Smooth muscle cell (in vitro differentiated cells): ENCODE measurements at regions not wholly inside any gene's neighbourhood (a gene's known extent, or its start where the extent isn't known, plus 50 kb on each side); places are given as distances from the start of the nearest gene placed in this dataset.

ENCODE experiments used
- DNase-seq: peaks from one replicate; lab custom pipeline; 2025; ENCODE audit not compliant: unreplicated experiment; lab: John Stamatoyannopoulos, UW
- H2AFZ ChIP-seq: fragments of 200-600 bp; sonication (generic); 2 replicates; pipeline ENCODE4 v1.6.0; 2016; ENCODE audit warnings: antibody characterized with exemption, low read depth, mild to moderate bottlenecking
- H3F3A ChIP-seq: fragments of 200-600 bp; sonication (generic); 2 replicates; pipeline ENCODE4 v1.6.0; 2017; ENCODE audit warnings: antibody characterized with exemption, low read depth
- H3K27ac ChIP-seq: fragments of 200-600 bp; sonication (generic); 2 replicates; pipeline ENCODE4 v1.5.1; 2016; ENCODE audit warnings: low read depth, mild to moderate bottlenecking
- H3K27me3 ChIP-seq: fragments of 200-600 bp; sonication (generic); 2 replicates; pipeline ENCODE4 v1.6.1; 2016; ENCODE audit warnings: low read depth, mild to moderate bottlenecking
- H3K36me3 ChIP-seq: fragments of 200-600 bp; sonication (generic); 2 replicates; pipeline ENCODE4 v1.5.1; 2016; ENCODE audit warnings: low read depth
- H3K4me1 ChIP-seq: fragments of 200-600 bp; sonication (generic); 2 replicates; pipeline ENCODE4 v1.5.1; 2016; ENCODE audit warnings: low read depth
- H3K4me2 ChIP-seq: fragments of 200-600 bp; sonication (generic); 2 replicates; pipeline ENCODE4 v1.6.0; 2016; ENCODE audit warnings: mild to moderate bottlenecking
- H3K4me3 ChIP-seq: fragments of 200-600 bp; sonication (generic); 2 replicates; pipeline ENCODE4 v1.5.1; 2016; ENCODE audit warnings: mild to moderate bottlenecking
- H3K79me2 ChIP-seq: fragments of 200-600 bp; sonication (generic); 2 replicates; pipeline ENCODE4 v1.6.0; 2016; ENCODE audit warnings: low read depth, mild to moderate bottlenecking
- H3K9ac ChIP-seq: fragments of 200-600 bp; sonication (generic); 2 replicates; pipeline ENCODE4 v1.6.0; 2016; ENCODE audit warnings: low read depth
- H3K9me3 ChIP-seq: fragments of 200-600 bp; sonication (generic); replicated peaks from 2 replicates; pipeline ENCODE4 v1.5.1; 2016; ENCODE audit warnings: low read depth
- H4K20me1 ChIP-seq: fragments of 200-600 bp; sonication (generic); 2 replicates; pipeline ENCODE4 v1.6.0; 2016; ENCODE audit warnings: low read depth
- WGBS: methylation state at CpG from one replicate; pipeline ENCODE4 v1.1.7; 2016; ENCODE audit warnings: low lambda C conversion rate; 5-methylcytosine and 5-hydroxymethylcytosine counted together
- TF ChIP-seq, protein P1 (sequence below): fragments of 200-600 bp; sonication (generic); IDR thresholded peaks from 2 replicates; pipeline ENCODE4 v1.5.1; 2017; ENCODE audit warnings: borderline replicate concordance, mild to moderate bottlenecking, antibody characterized with exemption; ENCODE audit not compliant: insufficient read depth, poor library complexity, severe bottlenecking

DNA sequence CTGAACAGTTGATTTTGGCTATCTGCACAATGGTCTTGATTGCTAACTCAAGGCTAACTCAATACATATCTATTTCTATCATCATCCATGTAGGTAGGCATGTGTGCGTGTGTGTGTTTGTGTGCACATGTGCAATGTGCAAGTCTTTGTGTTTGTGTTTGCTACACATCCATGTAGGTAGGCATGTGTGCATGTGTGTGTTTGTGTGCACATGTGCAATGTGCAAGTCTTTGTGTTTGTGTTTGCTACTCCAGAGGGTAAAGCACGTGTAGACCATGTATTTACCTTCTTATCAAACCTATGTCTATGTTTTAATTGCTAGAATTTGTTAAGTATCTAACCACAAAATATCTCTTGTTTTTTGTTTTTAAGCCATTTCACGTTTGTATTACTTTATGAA lies 962.6 kb downstream of the LRFN5 start:
- Histone ChIP-seq H2AFZ (no peak overlapping the region), H3K9me3 (no peaks in the 10 kb centered on the region), H3K4me3 (no peak overlapping the region), H3K27me3 (no peaks in the 10 kb centered on the region), H3K4me2 (no peak overlapping the region), H3K79me2 (no peaks in the 10 kb centered on the region), H4K20me1 (no peaks in the 10 kb centered on the region), H3K4me1 (no peaks in the 10 kb centered on the region), H3K27ac (no peak overlapping the region), H3K9ac (no peak overlapping the region), H3F3A (no peaks in the 10 kb centered on the region), H3K36me3 (no peaks in the 10 kb centered on the region)
- TF ChIP-seq, protein P1, sequence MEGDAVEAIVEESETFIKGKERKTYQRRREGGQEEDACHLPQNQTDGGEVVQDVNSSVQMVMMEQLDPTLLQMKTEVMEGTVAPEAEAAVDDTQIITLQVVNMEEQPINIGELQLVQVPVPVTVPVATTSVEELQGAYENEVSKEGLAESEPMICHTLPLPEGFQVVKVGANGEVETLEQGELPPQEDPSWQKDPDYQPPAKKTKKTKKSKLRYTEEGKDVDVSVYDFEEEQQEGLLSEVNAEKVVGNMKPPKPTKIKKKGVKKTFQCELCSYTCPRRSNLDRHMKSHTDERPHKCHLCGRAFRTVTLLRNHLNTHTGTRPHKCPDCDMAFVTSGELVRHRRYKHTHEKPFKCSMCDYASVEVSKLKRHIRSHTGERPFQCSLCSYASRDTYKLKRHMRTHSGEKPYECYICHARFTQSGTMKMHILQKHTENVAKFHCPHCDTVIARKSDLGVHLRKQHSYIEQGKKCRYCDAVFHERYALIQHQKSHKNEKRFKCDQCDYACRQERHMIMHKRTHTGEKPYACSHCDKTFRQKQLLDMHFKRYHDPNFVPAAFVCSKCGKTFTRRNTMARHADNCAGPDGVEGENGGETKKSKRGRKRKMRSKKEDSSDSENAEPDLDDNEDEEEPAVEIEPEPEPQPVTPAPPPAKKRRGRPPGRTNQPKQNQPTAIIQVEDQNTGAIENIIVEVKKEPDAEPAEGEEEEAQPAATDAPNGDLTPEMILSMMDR: no peak
- WGBS: 81% methylated on average over 3 of the region's 3 CpGs
- no peak for DNase-seq

DNA sequence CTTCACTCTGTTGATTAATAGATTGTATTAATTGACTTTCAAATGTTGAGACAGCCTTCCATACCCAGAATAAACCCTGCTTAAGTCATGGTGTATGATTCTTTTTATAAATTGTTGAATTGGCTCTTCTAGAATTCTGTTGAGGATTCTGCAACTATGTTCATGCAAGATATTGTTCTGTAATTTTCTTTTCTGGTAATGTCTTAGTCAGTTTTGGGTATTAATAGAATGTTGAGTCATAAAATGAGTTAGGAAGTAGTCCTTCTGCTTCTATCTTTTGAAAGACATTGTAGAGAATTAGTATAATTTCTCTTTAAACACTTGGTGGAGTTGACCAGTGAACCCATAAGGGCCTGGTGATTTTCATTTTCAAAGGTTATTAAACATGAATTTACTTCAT lies 958.9 kb downstream of the LRFN5 start:
- H3K4me1 ChIP-seq: no peaks in the 10 kb centered on the region
- no peaks in the 10 kb centered on the region for H4K20me1 ChIP-seq
- H3K9me3 ChIP-seq: no peaks in the 10 kb centered on the region
- H3K79me2 ChIP-seq: no peaks in the 10 kb centered on the region
- H3K9ac ChIP-seq: no peak overlapping the region
- H3K27ac ChIP-seq: no peak overlapping the region
- no peak for DNase-seq
- H3K4me2 ChIP-seq: no peak overlapping the region
- H2AFZ ChIP-seq: no peak overlapping the region
- no peak overlapping the region for H3K4me3 ChIP-seq
- TF ChIP-seq, protein P1: no peak
- H3F3A ChIP-seq: no peaks in the 10 kb centered on the region
- H3K27me3 ChIP-seq: no peaks in the 10 kb centered on the region
- H3K36me3 ChIP-seq: no peaks in the 10 kb centered on the region

DNA sequence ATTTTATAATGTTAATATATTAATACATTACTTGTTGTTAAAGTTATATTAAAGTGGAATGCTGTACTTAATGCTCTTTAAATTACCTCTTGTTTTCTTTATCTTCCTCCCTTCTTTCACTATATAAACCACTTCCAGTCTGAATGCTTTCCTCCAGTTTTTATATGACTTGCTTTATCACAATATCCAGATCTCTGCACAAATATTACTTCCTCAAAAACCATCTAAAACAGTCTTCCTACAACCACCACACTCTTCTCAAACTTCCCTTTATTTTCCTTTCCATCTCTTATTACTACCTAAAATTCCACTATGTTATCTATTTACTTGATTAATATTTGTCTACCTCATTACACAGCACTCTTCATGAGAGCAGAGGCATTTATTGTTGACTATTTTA lies 956.6 kb downstream of the LRFN5 start:
- H3K9ac ChIP-seq: no peak overlapping the region
- no peaks in the 10 kb centered on the region for H3K4me1 ChIP-seq
- no peaks in the 10 kb centered on the region for H3F3A ChIP-seq
- no peak overlapping the region for H3K4me2 ChIP-seq
- no peaks in the 10 kb centered on the region for H3K36me3 ChIP-seq
- no peak overlapping the region for H3K4me3 ChIP-seq
- no peaks in the 10 kb centered on the region for H4K20me1 ChIP-seq
- H3K27me3 ChIP-seq: no peaks in the 10 kb centered on the region
- no peaks in the 10 kb centered on the region for H3K79me2 ChIP-seq
- no peak overlapping the region for H2AFZ ChIP-seq
- TF ChIP-seq, protein P1: no peak
- H3K9me3 ChIP-seq: no peaks in the 10 kb centered on the region
- no peak for DNase-seq
- no peak overlapping the region for H3K27ac ChIP-seq

DNA sequence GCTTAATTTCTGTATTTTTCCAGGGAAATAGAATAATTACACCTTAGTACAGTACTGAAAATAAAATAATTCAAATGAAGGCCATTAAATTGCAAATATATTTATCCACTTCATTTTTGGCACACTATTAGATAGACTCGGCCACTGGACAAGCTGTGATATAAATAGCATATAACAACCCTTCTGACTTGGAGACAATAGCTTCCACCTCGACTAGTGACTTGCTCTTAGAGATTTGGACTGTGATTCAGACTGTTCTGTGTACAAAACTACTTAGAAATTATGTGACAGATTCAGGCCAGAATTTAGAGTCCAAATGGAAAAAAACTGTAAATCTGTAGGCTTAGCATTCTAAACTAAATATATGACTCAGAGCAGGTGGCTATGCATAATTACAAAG lies 949.9 kb downstream of the LRFN5 start:
- H3K4me1 ChIP-seq: no peaks in the 10 kb centered on the region
- no peaks in the 10 kb centered on the region for H3K9me3 ChIP-seq
- no peak overlapping the region for H3K27ac ChIP-seq
- H3F3A ChIP-seq: no peaks in the 10 kb centered on the region
- H4K20me1 ChIP-seq: no peaks in the 10 kb centered on the region
- no peaks in the 10 kb centered on the region for H3K36me3 ChIP-seq
- no peaks in the 10 kb centered on the region for H3K79me2 ChIP-seq
- no peaks in the 10 kb centered on the region for H3K27me3 ChIP-seq
- H3K4me3 ChIP-seq: no peak overlapping the region
- TF ChIP-seq, protein P1: no peak
- 85% methylated on average over 2 of the region's 2 CpGs for WGBS
- H3K9ac ChIP-seq: no peak overlapping the region
- H2AFZ ChIP-seq: no peak overlapping the region
- DNase-seq: no peak
- no peak overlapping the region for H3K4me2 ChIP-seq
